Gastrocnemius medialis (tissue), 4 donors: ENCODE measurements at regions not wholly inside any gene's neighbourhood (a gene's known extent, or its start where the extent isn't known, plus 50 kb on each side); places are given as distances from the start of the nearest gene placed in this dataset.

ENCODE experiments used
- CTCF ChIP-seq, 5 experiments: fragments of 450-650 bp in 3 of 5; fragments of 200-600 bp in 2 of 5; sonication (generic) in 2 of 5; IDR thresholded peaks in 4 of 5; conservative IDR thresholded peaks in 1 of 5; 1 replicate in 4 of 5; 2 replicates in 1 of 5; pipeline ENCODE4 v1.5.1; 2016 to 2019; ENCODE audit warnings: antibody characterized with exemption in 5 of 5, mild to moderate bottlenecking in 3 of 5, moderate library complexity in 3 of 5
- POLR2A ChIP-seq, 2 donors: fragments of 450-650 bp; IDR thresholded peaks; one replicate each; pipeline ENCODE4 v1.6.1; 2017; ENCODE audit warnings: antibody characterized with exemption in 2 of 2, mild to moderate bottlenecking in 2 of 2, moderate library complexity in 2 of 2

- TF ChIP-seq CTCF (IDR thresholded peaks at IDR 0.05 in 4 of 5, conservative IDR thresholded peaks at IDR 0.05 in 1 of 5), result no peak
- no peak for TF ChIP-seq POLR2A (IDR thresholded peaks at IDR 0.05)
Measured at GRCh38 chr9:30310711-30311110, 2073.7 kb upstream of the ACO1 start.
